H54 (cell line): ENCODE measurements at regions not wholly inside any gene's neighbourhood (a gene's known extent, or its start where the extent isn't known, plus 50 kb on each side); places are given as distances from the start of the nearest gene placed in this dataset.
A peak's percentile ranks its signal among the peaks of the same experiment; 100 is the strongest.
"Not testable (repeated sequence)": the region's sequence is repeated elsewhere in the genome, so short reads cannot be mapped to it uniquely, and the experiment has no call there.

Experiments used
- DNase-seq: peaks from one replicate; pipeline ENCODE4 v3.0.0; 2011; ENCODE audit warnings: low spot score, mixed read lengths; ENCODE audit not compliant: insufficient read length
- FAIRE-seq: peaks from 3 replicates; lab custom pipeline; 2011; peaks lifted over from hg19 to GRCh38; lab: Jason Lieb, UNC
- POLR2A ChIP-seq: IDR thresholded peaks from 2 replicates; pipeline ENCODE4 v1.6.1; 2011; ENCODE audit warnings: low read depth, mild to moderate bottlenecking, low read length

- TF ChIP-seq POLR2A: no peak
- FAIRE-seq (no peak), DNase-seq (no peak)
Observed at GRCh38 chrX:75673468-75673867, 111.6 kb downstream of the MAGEE2 start.

- DNase-seq (no peak), FAIRE-seq (no peak)
- no peak for TF ChIP-seq POLR2A
Observed at GRCh38 chrX:75655627-75656026, 129.4 kb downstream of the MAGEE2 start.

GRCh38 chrX:75649829-75650228 lies 127.0 kb upstream of the ZDHHC15 start:
- FAIRE-seq (no peak), DNase-seq (no peak)
- TF ChIP-seq POLR2A: no peak

GRCh38 chrX:75648803-75649588 lies 126.2 kb upstream of the ZDHHC15 start:
- FAIRE-seq (no peak), DNase-seq (no peak)
- TF ChIP-seq POLR2A: no peak

GRCh38 chrX:75642811-75643361 lies 120.0 kb upstream of the ZDHHC15 start:
- FAIRE-seq: no peak

GRCh38 chrX:75638332-75638731 lies 115.5 kb upstream of the ZDHHC15 start:
- DNase-seq (no peak), FAIRE-seq (no peak)
- no peak for TF ChIP-seq POLR2A

More at GRCh38 chrX:75642811-75643361, 120.0 kb upstream of the ZDHHC15 start:
- no peak for DNase-seq
- no peak for TF ChIP-seq POLR2A

GRCh38 chrX:75625232-75625631 lies 102.4 kb upstream of the ZDHHC15 start:
- FAIRE-seq (no peak), DNase-seq (no peak)
- no peak for TF ChIP-seq POLR2A

GRCh38 chrX:75623535-75623934 lies 100.7 kb upstream of the ZDHHC15 start:
- FAIRE-seq: no peak
- TF ChIP-seq POLR2A: no peak
- no peak for DNase-seq

- FAIRE-seq: no peak
Observed at GRCh38 chrX:75609406-75609805, 86.6 kb upstream of the ZDHHC15 start.

GRCh38 chrX:75603833-75604232 lies 81.0 kb upstream of the ZDHHC15 start:
- peak; percentile 7 for DNase-seq
- no peak for TF ChIP-seq POLR2A
- FAIRE-seq: no peak

More at GRCh38 chrX:75609406-75609805, 86.6 kb upstream of the ZDHHC15 start:
- TF ChIP-seq POLR2A: no peak
- DNase-seq: no peak

GRCh38 chrX:75602022-75602421 lies 79.2 kb upstream of the ZDHHC15 start:
- not testable (repeated sequence) for FAIRE-seq, DNase-seq

GRCh38 chrX:75596178-75596577 lies 73.3 kb upstream of the ZDHHC15 start:
- no peak for TF ChIP-seq POLR2A
- FAIRE-seq (no peak), DNase-seq (no peak)

- not testable (repeated sequence) for DNase-seq, FAIRE-seq
Observed at GRCh38 chrX:75593186-75593585, 70.3 kb upstream of the ZDHHC15 start.

GRCh38 chrX:75582511-75582910 lies 59.7 kb upstream of the ZDHHC15 start:
- no peak for TF ChIP-seq POLR2A
- FAIRE-seq: no peak
- DNase-seq: no peak
